GM19467 (cell line): ENCODE measurements at regions not wholly inside any gene's neighbourhood (a gene's known extent, or its start where the extent isn't known, plus 50 kb on each side); places are given as distances from the start of the nearest gene placed in this dataset.
"Not testable (repeated sequence)": the region's sequence is repeated elsewhere in the genome, so short reads cannot be mapped to it uniquely, and the experiment has no call there.

Experiments used
- ATAC-seq: cut with Tn5 transposase; IDR thresholded peaks from one replicate; pipeline ENCODE4 v1.9.1; 2021; ENCODE audit warnings: mild to moderate bottlenecking, moderate library complexity; ENCODE audit not compliant: unreplicated experiment

DNA sequence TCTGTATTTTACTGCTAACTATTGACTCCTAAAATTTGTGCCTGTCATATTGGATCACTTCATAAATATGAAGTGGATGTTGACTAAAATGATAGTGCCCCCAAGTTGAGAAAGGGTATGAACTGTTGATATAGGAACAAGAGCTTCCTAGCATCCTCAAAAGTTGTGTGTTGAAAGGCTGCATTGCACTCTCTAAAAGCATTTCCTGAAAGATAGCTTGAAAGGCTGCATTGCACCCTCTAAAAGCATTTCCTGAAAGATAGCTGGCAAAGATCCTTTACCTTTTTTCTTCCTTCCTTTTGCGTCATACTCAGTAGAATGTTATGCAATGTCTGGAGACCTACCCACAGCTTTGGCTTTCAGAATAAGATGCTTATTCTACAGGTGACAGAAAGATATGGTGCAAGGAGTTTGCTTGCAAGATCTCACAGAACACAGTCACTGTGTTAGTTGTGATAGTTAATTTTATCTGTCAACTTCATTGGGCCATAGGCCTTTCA lies 274.6 kb upstream of the GALNTL6 start:
- ATAC-seq: no peak

- no peak for ATAC-seq
Measured at GRCh38 chr4:171534391-171534790, 278.8 kb upstream of the GALNTL6 start.

GRCh38 chr4:171532968-171533367 lies 280.2 kb upstream of the GALNTL6 start:
- ATAC-seq: no peak

DNA sequence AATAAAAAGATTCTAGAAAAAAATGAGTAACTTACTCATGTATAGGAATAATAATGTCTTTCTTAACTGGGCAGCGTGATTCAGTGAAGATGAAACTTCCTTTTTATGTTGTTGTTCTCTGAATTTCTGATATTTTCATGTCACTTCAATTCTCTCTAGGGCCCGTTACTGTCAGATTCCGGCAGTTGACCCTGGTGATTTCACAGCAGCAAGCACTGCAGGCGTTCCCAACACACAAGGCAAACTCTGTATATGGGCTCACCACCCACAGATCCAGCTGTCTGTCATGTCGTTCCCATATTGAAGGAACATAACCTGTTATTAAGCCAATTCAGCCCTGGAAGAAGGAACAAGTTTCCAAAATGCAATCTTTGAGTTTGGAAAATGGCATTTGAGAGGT lies 288.3 kb upstream of the GALNTL6 start:
- no peak for ATAC-seq

- ATAC-seq: no peak
Measured at GRCh38 chr4:171521726-171522125, 291.5 kb upstream of the GALNTL6 start.

- no peak for ATAC-seq
Measured at GRCh38 chr4:171519457-171519856, 293.7 kb upstream of the GALNTL6 start.

- ATAC-seq: no peak
Measured at GRCh38 chr4:171517883-171518282, 295.3 kb upstream of the GALNTL6 start.

GRCh38 chr4:171516694-171517093 lies 296.5 kb upstream of the GALNTL6 start:
- no peak for ATAC-seq

DNA sequence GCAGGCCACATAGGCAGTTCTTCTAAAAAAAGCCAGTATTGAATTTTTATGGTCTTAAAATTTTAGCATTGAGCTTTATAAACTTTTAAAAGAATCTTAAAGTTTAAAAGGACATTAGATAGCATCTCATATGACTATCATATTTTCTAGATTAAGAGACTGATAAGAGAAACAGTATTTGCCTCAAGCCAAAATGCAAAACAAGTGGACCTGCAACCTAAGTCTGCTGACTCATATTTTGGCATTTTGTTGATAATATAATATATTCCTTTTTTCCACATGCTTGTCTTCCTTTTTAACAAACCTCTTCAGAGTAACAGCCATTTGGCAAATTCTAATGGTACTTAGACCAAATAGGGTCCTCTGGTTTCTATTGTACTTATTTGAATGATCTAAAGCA lies 328.5 kb upstream of the GALNTL6 start:
- no peak for ATAC-seq

GRCh38 chr4:171478181-171478580 lies 335.0 kb upstream of the GALNTL6 start:
- ATAC-seq: no peak

- not testable (repeated sequence) for ATAC-seq
Measured at GRCh38 chr4:171475111-171475510, 338.1 kb upstream of the GALNTL6 start.

DNA sequence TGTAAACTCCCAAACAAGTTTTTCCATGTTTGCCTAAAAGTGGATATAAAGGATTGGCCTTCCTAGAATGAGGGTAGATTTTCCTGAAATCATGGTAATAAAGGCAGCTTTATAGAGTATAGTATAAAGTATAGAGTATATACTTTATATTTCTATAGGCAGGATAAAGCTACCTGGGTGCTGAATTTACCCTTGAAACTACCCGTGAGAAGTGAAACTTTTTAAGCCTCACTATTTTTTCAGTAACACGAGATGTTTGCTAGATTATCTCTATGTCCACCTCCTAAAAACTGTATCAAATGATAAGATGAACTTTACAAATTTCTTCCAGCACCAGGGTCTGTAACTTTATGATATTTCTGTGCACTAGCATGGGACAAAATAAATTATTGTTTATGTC lies 340.0 kb upstream of the GALNTL6 start:
- no peak for ATAC-seq

- ATAC-seq: no peak
Measured at GRCh38 chr4:171472230-171472629, 341.0 kb upstream of the GALNTL6 start.

DNA sequence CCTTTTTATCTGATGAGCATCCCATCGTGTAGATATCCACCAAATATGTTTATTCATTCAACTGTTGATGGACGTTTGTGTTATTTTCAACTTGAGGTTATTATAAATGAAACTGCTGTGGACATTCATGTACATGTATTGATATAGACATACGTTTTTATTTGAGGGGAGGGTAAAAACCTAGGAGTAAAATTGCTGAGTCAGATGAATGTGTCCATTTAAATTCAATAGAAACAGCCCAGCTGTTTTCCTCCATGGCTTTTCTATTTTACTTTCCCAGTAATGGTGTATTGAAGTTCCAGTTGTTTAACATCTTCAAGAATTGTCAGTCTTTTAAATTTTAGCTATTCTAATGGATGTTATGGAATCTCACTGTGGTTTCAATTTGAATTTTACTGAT lies 348.7 kb upstream of the GALNTL6 start:
- ATAC-seq: no peak

DNA sequence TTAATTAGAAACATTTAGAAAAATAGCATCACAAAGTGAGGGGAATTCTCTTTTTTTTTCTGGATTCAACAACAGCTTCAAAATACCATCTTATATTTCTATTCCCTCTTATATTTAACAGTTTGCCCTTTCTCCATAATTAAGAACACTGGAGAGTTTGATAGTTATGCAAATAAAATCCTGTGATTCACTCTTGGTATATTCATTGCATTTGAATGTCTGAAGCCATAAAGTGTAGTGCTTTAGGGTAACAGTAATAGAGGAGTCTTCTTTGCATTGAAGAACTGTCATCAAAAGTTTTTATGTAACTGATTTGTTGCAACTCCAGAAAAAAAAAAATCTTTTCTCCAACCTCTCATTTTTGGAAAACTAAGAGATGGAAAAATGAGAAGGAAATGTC lies 352.0 kb upstream of the GALNTL6 start:
- no peak for ATAC-seq

GRCh38 chr4:171448919-171449481 lies 364.2 kb upstream of the GALNTL6 start:
- no peak for ATAC-seq

GRCh38 chr4:171448358-171448757 lies 364.8 kb upstream of the GALNTL6 start:
- ATAC-seq: no peak

GRCh38 chr4:171441300-171441941 lies 371.8 kb upstream of the GALNTL6 start:
- ATAC-seq: no peak

GRCh38 chr4:171433674-171434073 lies 379.5 kb upstream of the GALNTL6 start:
- ATAC-seq: no peak

DNA sequence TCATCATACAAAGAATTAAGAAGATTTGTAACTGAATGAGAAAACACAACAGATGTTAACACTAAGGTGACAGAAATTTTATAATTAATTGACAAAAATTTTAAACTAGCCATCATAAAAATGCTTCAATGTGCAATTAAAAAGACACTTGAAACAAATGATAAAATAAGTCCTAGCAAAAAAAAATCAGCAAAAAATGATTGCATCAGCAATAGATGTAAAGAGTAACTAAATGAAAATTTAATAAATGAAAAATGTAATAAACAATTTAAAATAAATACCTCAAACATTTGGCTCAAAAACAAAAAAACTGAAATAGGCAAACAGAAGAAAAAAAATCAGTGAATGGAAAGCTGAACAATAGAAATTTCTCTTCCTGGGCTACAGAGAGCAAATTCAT lies 380.7 kb upstream of the GALNTL6 start:
- ATAC-seq: no peak

- no peak for ATAC-seq
Measured at GRCh38 chr4:171430495-171430894, 382.7 kb upstream of the GALNTL6 start.

- ATAC-seq: no peak
Measured at GRCh38 chr4:171397175-171397574, 416.0 kb upstream of the GALNTL6 start.

GRCh38 chr4:171390626-171391025 lies 422.6 kb upstream of the GALNTL6 start:
- ATAC-seq: no peak
